Activated CD4-positive, CD25-positive, alpha-beta regulatory T cell treated with anti-CD3 and anti-CD28 coated beads, Interleukin-2, amount 50 U/mL, for 24 hours (primary cell): ENCODE measurements at regions not wholly inside any gene's neighbourhood (a gene's known extent, or its start where the extent isn't known, plus 50 kb on each side); places are given as distances from the start of the nearest gene placed in this dataset.
A peak's percentile ranks its signal among the peaks of the same experiment; 100 is the strongest.

Source experiments
- ATAC-seq, 2 donors: fragments of 150-1000 bp; cut with Tn5 transposase; one replicate each; pipeline ENCODE4 v1.10.0; 2021; ENCODE audit warnings: mild to moderate bottlenecking in 1 of 2, moderate library complexity in 1 of 2

- no peak for ATAC-seq
Observed at GRCh38 chr10:4088354-4089066, 303.5 kb upstream of the KLF6 start.

DNA sequence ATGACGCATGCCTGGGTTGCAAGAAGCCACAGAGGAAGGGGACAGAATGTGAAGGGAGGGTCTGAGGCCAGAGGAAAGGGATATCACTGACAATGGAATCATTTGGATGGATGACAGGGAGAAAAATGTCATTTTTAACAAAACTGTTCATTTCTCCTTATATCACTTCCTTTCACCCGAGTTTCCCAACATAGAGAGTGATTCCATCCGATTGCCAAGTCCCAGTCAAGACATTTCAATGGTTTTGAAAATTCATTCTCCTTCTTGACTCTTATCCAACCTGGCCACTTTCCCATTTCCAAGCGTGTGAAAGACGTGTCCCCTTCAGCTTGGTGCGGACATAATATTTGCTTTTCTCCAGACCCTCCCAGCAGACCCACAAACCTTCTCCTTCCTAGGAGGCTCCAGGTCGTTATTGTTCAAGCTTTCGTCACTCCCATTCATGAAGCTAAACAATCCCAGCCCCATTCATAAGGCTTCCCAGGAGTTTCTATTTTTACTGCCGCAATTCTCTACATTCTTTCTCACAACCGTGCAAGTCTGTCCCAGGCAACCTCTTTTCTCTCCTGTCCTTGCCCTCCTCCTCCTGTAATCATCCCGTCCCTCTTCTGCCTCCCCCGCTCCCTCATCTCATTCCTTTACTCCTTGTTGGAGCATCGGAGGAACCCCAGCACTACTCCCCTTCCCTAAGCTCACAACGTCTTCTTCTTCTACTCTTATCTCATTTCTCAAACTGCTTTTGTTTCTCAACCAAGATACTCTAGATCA, 301.3 kb upstream of the KLF6 start:
- no peak for ATAC-seq

- ATAC-seq, result no peak
Observed at GRCh38 chr10:4083509-4084003, 298.5 kb upstream of the KLF6 start.

DNA sequence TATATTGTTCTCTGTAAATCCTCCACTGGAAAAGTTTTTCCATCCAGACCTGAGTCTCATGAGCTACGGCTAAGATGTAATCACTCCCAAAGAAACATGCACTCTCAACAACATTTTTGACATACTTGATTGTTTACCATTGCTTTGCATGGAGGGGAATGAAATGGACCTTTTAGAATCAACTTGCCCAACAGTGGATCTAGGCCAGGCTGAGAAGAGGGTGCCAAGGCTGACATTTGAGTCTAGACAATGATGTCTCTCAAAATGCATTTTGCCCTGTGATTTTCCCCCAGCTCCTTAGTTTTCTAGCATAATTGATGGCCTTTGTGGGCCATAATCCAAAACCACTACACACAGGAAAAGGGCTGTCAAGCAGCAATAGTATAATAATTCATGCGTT, 297.9 kb upstream of the KLF6 start:
- ATAC-seq, result no peak

- ATAC-seq, result no peak
Observed at GRCh38 chr10:4081685-4082111, 296.7 kb upstream of the KLF6 start.

GRCh38 chr10:4080225-4080805, 295.3 kb upstream of the KLF6 start:
- no peak for ATAC-seq

- no peak for ATAC-seq
Observed at GRCh38 chr10:4079803-4080202, 294.8 kb upstream of the KLF6 start.

DNA sequence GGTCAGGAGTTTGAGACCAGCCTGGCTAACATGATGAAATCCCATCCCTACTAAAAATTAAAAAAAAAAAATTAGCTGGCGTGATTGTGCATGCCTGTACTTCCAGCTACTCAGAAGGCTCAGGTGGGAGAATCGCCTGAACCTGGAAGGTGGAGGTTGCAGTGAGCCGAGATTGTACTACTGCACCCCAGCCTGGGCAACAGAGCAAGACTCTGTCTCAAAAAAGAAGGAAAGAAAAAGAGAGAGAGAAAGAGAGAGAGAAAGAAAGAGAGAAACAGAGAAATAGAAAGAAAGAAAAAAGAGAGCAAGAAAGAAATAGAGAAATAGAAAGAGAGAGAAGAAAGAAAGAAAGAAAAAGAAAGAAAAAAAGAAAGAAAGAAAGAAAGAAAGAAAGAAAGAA, 292.8 kb upstream of the KLF6 start:
- ATAC-seq, result no peak

- ATAC-seq, result no peak
Observed at GRCh38 chr10:4076983-4077382, 292.0 kb upstream of the KLF6 start.

GRCh38 chr10:4075443-4075842, 290.4 kb upstream of the KLF6 start:
- ATAC-seq, result no peak

DNA sequence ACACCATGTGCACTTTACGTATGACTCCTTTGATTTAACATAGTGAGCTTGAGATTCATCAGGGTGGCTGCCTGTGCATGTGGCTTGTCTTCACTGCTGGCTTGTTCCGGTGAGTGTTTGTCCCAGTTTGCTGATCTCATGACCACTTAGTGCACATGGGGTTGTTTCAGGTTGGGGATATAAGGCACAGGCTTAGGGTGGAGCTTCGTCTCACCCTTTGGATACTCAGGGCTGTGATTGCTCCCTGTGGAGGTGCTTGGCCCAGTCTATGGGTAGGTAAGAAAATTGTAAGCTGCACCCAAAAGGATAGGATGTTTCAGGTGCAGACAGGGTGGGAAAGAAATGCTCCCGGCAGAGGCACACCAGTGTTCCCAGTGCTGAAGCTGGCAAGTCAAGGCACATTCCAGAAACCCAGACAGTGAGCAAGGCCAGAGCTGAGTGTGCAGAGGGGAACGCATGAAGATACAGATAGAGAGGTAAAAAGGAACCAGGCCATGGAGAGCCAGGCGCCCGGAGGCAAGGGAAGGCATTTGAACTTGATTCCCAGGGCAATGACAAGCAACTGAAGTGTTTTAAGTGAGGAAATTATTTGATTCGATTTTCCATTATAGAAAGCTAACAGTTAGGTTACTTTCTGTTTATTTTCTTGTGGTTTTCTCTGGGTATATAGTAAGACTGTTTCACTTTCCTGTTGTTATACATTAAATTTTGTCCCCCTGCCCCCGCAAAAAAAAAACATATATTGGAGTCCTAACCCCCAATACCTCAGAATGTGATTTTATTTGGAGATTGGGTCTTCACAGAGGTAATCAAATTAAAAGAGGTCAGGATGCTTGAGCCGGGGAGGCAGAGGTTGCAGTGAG, 289.8 kb upstream of the KLF6 start:
- ATAC-seq, result peak; percentile 56 to 65

GRCh38 chr10:4073912-4074311, 288.9 kb upstream of the KLF6 start:
- ATAC-seq, result no peak

GRCh38 chr10:4070921-4071660, 286.1 kb upstream of the KLF6 start:
- no peak for ATAC-seq

GRCh38 chr10:4070184-4070583, 285.2 kb upstream of the KLF6 start:
- no peak for ATAC-seq

DNA sequence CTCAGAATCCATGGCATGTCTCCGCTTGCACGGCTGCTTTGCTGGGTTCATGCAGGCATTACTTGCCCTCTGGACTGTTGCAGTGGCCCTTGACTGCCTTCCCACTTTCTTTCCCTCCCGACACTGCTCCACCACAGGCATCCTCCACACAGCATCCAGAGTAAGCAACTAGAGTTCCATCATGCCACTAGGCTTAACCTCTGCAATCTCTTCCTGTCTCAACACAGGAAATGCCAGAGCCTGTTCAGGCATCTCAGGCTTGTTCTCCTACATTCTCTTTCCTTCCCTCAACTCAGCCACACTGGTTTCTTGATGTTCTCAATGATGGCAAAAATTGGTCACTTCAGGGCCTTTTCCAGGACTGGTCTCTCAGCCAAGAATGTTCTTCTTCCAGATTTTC, 284.5 kb upstream of the KLF6 start:
- ATAC-seq, result no peak

DNA sequence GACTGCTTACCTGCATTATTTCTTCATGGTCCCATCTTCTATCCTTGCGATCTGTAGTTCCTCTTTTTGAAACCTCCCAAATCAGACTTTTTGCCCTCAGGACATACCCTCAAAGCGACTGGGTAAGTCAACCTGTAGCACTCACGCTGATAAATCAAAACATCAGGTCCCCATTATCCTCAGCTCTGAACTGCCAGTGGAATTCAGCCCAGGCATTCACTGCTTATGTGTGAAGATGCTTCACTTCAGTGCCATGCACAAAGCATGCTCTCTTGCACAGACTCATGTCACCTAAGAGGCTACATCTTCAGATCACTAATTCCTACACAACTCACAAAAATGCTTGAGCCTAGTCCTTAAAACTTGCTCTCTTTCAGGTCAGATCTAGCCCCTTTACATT, 283.6 kb upstream of the KLF6 start:
- ATAC-seq, result no peak

DNA sequence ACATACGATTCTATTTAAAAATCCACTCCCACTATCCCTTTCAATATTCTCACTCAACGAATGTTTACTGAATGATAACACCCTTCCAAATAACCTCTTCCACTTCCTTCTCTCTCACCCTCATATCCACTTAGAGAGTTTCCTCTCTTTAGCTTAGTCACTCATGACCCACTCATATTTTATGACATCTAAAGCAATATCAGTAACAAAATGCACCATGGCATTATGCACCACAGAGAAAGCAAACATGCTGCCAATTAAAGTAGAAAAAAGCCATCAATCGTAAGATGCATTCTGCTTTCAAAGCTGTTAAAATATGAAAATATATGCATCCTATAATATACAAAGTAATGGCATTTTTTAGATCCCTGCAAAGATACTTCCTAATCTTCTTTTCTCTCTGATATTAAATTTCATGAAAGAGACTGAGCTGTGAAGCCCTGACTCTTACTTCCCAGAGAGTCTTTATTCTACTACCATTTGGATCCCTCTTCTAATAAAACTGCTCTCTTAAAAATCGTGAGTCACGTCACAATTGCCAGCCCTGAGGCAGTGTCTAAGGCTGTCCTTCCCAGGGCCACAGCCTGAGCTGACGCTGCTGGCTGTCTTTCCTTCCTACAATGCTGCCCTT, 283.0 kb upstream of the KLF6 start:
- peak; percentile 36 to 56 for ATAC-seq

GRCh38 chr10:4067531-4067930, 282.5 kb upstream of the KLF6 start:
- peak; percentile 76 to 83 for ATAC-seq

- peak; percentile 63 to 68 for ATAC-seq
Observed at GRCh38 chr10:4066581-4067390, 281.8 kb upstream of the KLF6 start.

- ATAC-seq, result no peak
Observed at GRCh38 chr10:4064489-4064888, 279.5 kb upstream of the KLF6 start.

DNA sequence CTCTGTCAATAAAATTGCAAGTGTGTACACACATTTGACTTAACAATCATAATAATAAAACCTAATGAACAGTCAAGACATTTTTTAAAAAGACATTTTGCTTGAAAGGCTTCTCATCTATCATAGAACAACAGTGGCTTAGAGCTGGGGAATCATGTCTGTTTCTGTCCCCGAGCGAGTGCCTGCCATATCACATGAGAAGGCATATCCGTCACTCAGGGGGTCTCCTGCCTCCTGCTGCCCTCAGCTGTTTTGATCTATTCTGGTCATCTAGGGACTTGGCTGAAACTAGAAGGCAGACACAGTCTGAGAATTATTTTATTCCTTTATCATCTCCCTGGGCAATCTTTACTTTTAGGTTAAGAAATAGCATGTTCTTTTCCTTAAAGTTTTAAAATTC, 278.7 kb upstream of the KLF6 start:
- ATAC-seq, result no peak
